Endodermal cell (in vitro differentiated cells): ENCODE measurements at regions not wholly inside any gene's neighbourhood (a gene's known extent, or its start where the extent isn't known, plus 50 kb on each side); places are given as distances from the start of the nearest gene placed in this dataset.

Source experiments
- DNase-seq: peaks from one replicate; pipeline ENCODE4 v3.0.0-alpha.2; 2017
- H3K27ac ChIP-seq: 2 replicates; pipeline ENCODE4 v1.5.1; 2013; ENCODE audit warnings: mild to moderate bottlenecking, low read depth, low read length, moderate library complexity
- H3K27me3 ChIP-seq: 2 replicates; pipeline ENCODE4 v1.6.1; 2013; ENCODE audit warnings: mild to moderate bottlenecking, low read length, moderate library complexity; ENCODE audit not compliant: insufficient read depth, control insufficient read depth, poor library complexity, severe bottlenecking
- H3K36me3 ChIP-seq: 2 replicates; pipeline ENCODE4 v1.7.0; 2013; ENCODE audit warnings: mild to moderate bottlenecking, low read length, moderate library complexity; ENCODE audit not compliant: control insufficient read depth, insufficient read depth
- H3K4me1 ChIP-seq: one replicate; pipeline ENCODE4 v1.7.0; 2013; ENCODE audit warnings: low read length; ENCODE audit not compliant: control insufficient read depth, insufficient read depth
- H3K4me3 ChIP-seq: 2 replicates; pipeline ENCODE4 v1.5.1; 2013; ENCODE audit warnings: mild to moderate bottlenecking, low read length, moderate library complexity
- H3K9ac ChIP-seq: 2 replicates; pipeline ENCODE4 v1.6.1; 2013; ENCODE audit warnings: mild to moderate bottlenecking, low read length, moderate library complexity; ENCODE audit not compliant: poor library complexity, severe bottlenecking; ENCODE audit errors: extremely low read depth
- H3K9me3 ChIP-seq: 2 replicates; pipeline ENCODE4 v1.6.1; 2013; ENCODE audit warnings: mild to moderate bottlenecking, low read length, moderate library complexity; ENCODE audit not compliant: control insufficient read depth
- H3K27ac Mint-ChIP-seq: 2 replicates; pipeline ENCODE4 v1.8.0; 2020; ENCODE audit warnings: mixed read lengths
- H3K27me3 Mint-ChIP-seq: 2 replicates; pipeline ENCODE4 v1.8.0; 2021; ENCODE audit warnings: mild to moderate bottlenecking, mixed read lengths; ENCODE audit not compliant: insufficient read depth
- H3K36me3 Mint-ChIP-seq: 2 replicates; pipeline ENCODE4 v1.8.0; 2020; ENCODE audit warnings: low read depth, mixed read lengths
- H3K4me1 Mint-ChIP-seq: 2 replicates; pipeline ENCODE4 v1.8.0; 2020; ENCODE audit warnings: mixed read lengths
- H3K4me3 Mint-ChIP-seq: 2 replicates; pipeline ENCODE4 v1.8.0; 2020; ENCODE audit warnings: mild to moderate bottlenecking, moderate library complexity, mixed read lengths
- H3K9me3 Mint-ChIP-seq: 2 replicates; pipeline ENCODE4 v1.8.0; 2020; ENCODE audit warnings: mild to moderate bottlenecking, mixed read lengths
- CTCF ChIP-seq: fragments of 200-600 bp; sonication (generic); conservative IDR thresholded peaks from 2 replicates; pipeline ENCODE4 v1.5.0; 2021; ENCODE audit warnings: antibody characterized with exemption, mild to moderate bottlenecking
- WGBS, 2 experiments: methylation state at CpG; one replicate each; pipeline versions ENCODE4 v1.1.5 to v1.1.7; 2013; ENCODE audit warnings: missing lambda C conversion rate in 2 of 2, mixed read lengths in 1 of 2; ENCODE audit not compliant: insufficient coverage in 1 of 2, insufficient read length in 1 of 2; 5-methylcytosine and 5-hydroxymethylcytosine counted together

- peaks cover 10% of the 10 kb centered on the region for H3K9me3 ChIP-seq
- peaks cover 10% of the 10 kb centered on the region for H3K9me3 Mint-ChIP-seq
- no peak overlapping the region for H3K9ac ChIP-seq
- H3K27me3 ChIP-seq: no peaks in the 10 kb centered on the region
- H3K36me3 ChIP-seq: no peaks in the 10 kb centered on the region
- no peaks in the 10 kb centered on the region for H3K4me1 Mint-ChIP-seq
- H3K36me3 Mint-ChIP-seq: no peaks in the 10 kb centered on the region
- 92 to 100% methylated on average over 7 of the region's 7 CpGs for WGBS, 2 experiments
- H3K27ac ChIP-seq: no peak overlapping the region
- H3K4me3 ChIP-seq: no peak overlapping the region
- H3K27ac Mint-ChIP-seq: no peak overlapping the region
- no peak for DNase-seq
- H3K27me3 Mint-ChIP-seq: peaks cover 1% of the 10 kb centered on the region
- no peak overlapping the region for H3K4me3 Mint-ChIP-seq
- H3K4me1 ChIP-seq: no peaks in the 10 kb centered on the region
- TF ChIP-seq CTCF: no peak
These were observed 101.6 kb upstream of the DLX2 start for GRCh38 chr2:172204309-172204708.

GRCh38 chr2:172204762-172205161, 102.1 kb upstream of the DLX2 start:
- no peaks in the 10 kb centered on the region for H3K36me3 ChIP-seq
- 92 to 100% methylated on average over 2 of the region's 2 CpGs for WGBS, 2 experiments

GRCh38 chr2:172205292-172205691, 102.6 kb upstream of the DLX2 start:
- peaks cover 3% of the 10 kb centered on the region for H3K27me3 Mint-ChIP-seq
- H3K4me1 Mint-ChIP-seq: no peaks in the 10 kb centered on the region
- no peak overlapping the region for H3K9ac ChIP-seq
- peaks cover 4% of the 10 kb centered on the region for H3K9me3 ChIP-seq
- no peak overlapping the region for H3K4me3 Mint-ChIP-seq
- no peak for TF ChIP-seq CTCF
- no peaks in the 10 kb centered on the region for H3K27me3 ChIP-seq
- 64 to 67% methylated on average over 2 to 4 of the region's 4 CpGs for WGBS, 2 experiments
- H3K4me3 ChIP-seq: no peak overlapping the region
- no peaks in the 10 kb centered on the region for H3K9me3 Mint-ChIP-seq
- no peak overlapping the region for H3K27ac Mint-ChIP-seq
- H3K36me3 ChIP-seq: no peaks in the 10 kb centered on the region
- H3K4me1 ChIP-seq: no peaks in the 10 kb centered on the region
- H3K36me3 Mint-ChIP-seq: no peaks in the 10 kb centered on the region
- DNase-seq: no peak
- no peak overlapping the region for H3K27ac ChIP-seq

More at GRCh38 chr2:172204762-172205161, 102.1 kb upstream of the DLX2 start:
- H3K9me3 ChIP-seq: peaks cover 9% of the 10 kb centered on the region
- H3K4me3 ChIP-seq: no peak overlapping the region
- H3K27ac ChIP-seq: no peak overlapping the region
- Mint-ChIP-seq H3K4me1 (no peaks in the 10 kb centered on the region), H3K36me3 (no peaks in the 10 kb centered on the region), H3K27me3 (peaks cover 3% of the 10 kb centered on the region), H3K9me3 (peaks cover 5% of the 10 kb centered on the region), H3K4me3 (no peak overlapping the region), H3K27ac (no peak overlapping the region)
- no peaks in the 10 kb centered on the region for H3K4me1 ChIP-seq
- H3K9ac ChIP-seq: no peak overlapping the region
- TF ChIP-seq CTCF: no peak
- H3K27me3 ChIP-seq: no peaks in the 10 kb centered on the region
- no peak for DNase-seq
